GM19438 (cell line): ENCODE measurements at regions not wholly inside any gene's neighbourhood (a gene's known extent, or its start where the extent isn't known, plus 50 kb on each side); places are given as distances from the start of the nearest gene placed in this dataset.

ENCODE experiments used
- ATAC-seq: cut with Tn5 transposase; IDR thresholded peaks from one replicate; pipeline ENCODE4 v1.9.1; 2021; ENCODE audit warnings: low read depth; ENCODE audit not compliant: unreplicated experiment

DNA sequence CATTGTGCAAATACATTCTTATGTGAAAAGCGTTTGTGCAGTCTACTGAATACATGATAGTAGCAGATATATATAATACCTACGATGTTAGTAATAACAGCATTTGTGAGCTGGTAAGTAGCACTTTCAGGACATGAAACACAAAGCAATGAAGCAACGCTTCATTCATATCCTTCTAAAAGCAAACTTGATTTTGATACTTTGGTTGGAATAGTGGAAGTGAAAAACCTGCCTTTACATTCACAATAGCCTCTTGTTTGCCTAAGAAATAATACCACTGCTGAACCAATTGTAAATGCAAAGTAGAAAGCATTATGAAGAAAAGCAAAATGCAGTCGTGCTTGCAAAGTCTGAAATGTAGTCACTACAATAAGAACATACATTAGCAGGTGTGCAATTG, 926.3 kb downstream of the FSTL5 start:
- no peak for ATAC-seq

DNA sequence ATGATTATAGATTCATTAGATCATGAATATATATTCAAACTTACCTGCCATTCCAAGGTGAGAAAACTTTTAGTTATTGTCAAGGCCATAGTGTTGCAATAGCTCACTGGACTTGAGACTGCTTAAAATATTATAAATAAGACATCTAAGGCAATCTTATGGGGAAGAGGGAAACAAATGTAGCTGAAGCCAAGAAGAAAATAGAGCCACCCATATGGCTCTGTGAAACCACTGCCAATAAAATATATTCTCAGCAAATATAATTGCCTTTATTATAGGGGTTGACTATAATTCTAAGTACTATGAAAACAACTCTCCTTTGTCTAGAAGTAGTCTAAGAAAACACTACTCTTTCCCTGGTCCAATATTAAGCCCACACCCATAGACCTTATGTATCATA, 938.5 kb downstream of the FSTL5 start:
- ATAC-seq = no peak

DNA sequence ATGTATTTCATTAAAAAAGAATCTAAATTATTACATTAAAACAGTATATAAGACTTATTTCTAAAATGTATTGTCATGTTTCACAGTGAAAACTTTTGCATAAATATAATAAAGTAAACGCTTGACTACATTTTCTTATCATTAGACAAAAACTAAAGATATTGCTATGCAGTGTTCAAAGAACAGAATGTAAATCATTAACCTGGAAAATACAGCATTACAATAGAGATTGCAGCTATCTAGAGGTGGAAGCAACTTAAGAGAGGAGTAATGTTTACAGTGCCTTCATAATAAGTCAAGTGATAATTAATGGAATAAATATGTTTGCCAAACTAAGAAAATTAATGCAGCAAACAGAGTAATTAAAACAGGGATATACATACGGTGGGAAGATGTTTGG, 940.9 kb downstream of the FSTL5 start:
- ATAC-seq = no peak

DNA sequence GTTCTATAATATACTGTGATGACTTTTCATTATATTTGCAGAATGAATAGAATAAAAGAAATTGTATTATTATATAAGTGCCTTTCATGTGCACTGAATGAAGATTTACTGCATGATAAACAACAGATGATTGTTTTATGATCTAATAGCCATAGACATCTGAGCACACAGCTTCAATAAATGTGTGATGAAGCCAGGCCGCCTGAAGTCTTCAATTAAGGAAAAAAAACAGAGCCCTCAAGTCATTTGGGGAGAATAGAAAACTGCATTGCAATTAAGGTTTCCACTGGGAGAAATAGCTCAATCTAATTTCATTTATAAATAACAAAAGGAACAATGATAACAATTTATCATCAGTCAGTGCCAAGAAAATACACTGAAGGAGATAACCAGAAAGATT, 955.2 kb downstream of the FSTL5 start:
- no peak for ATAC-seq

DNA sequence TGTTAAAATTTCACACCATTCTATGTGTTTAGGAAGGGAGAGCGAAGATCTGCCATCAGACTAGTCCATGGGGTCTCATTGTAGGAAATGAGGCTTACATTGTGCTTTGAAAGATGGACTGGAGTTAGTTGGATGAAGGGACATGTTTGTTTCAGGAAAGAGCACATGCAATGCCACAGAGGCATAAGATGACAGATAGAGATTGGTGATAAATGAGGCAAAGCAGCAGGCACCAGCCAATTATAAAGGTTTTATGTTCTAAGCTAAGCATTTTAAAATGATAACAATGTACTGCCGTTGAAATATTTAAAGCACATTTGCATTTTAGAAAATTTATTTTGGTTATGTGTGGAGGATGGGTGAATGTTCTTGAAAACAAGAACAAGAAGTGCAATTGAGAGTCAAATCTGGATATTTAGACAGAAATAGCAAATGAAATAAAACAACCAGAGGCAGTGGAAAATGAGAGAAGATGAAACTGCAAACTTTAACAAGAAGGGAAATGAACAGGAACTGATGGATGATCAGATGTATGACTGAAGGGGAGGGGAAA, 957.2 kb downstream of the FSTL5 start:
- no peak for ATAC-seq

DNA sequence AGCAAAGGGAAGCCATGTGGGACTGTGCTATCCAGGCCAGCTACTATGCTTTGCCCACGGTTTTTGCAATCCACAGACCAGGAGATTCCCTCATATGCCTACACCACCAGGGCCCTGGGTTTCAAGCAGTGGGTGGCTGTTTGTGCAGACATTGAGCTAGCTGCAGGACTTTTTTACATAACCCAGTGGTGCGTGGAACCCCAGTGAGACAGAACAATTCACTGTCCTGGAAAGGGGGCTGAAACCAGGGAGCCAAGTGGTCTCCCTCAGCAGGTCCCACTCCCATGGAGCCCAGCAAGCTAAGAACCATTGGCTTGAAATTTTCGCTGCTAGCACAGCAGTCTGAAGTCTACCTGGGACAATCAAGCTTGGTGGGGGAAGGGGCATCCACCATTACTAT, 959.9 kb downstream of the FSTL5 start:
- ATAC-seq = no peak

DNA sequence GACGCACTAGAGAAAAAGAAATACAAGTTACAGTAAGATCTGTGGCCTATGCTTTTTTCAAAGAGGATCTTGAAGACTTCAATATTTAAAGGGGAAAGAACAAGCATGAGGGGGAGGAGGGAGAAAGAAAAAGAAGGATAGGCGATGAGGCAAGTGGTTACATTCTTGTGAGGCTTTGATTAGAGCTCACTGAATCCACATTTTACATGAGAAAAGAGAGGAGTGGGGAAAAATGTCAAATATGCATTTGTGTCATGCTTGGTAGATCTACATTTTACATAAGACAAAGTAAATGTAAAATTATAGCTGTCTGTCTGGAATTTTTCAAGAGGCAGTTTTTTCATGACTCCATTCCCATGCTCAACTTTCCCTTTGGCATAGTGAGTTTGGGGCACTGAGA, 965.9 kb downstream of the FSTL5 start:
- no peak for ATAC-seq

DNA sequence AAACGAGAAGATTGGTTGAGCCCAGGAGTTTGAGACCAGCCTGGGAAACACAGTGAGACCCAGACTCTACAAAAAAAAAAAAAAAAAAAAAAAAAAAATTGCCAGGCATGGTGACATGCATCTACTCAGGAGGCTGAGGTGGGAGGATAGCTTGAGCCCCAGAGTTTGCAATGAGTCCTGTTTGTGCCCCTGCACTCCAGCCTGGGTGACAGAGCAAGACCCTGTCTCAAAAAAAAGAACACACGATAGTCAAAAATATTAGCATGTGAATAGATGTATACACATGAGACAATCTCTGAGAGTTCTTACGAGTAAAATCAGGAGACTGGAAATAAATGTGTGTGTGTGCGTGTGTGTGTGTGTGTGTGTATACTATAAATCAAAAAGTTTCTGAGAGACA, 966.3 kb downstream of the FSTL5 start:
- ATAC-seq = no peak

DNA sequence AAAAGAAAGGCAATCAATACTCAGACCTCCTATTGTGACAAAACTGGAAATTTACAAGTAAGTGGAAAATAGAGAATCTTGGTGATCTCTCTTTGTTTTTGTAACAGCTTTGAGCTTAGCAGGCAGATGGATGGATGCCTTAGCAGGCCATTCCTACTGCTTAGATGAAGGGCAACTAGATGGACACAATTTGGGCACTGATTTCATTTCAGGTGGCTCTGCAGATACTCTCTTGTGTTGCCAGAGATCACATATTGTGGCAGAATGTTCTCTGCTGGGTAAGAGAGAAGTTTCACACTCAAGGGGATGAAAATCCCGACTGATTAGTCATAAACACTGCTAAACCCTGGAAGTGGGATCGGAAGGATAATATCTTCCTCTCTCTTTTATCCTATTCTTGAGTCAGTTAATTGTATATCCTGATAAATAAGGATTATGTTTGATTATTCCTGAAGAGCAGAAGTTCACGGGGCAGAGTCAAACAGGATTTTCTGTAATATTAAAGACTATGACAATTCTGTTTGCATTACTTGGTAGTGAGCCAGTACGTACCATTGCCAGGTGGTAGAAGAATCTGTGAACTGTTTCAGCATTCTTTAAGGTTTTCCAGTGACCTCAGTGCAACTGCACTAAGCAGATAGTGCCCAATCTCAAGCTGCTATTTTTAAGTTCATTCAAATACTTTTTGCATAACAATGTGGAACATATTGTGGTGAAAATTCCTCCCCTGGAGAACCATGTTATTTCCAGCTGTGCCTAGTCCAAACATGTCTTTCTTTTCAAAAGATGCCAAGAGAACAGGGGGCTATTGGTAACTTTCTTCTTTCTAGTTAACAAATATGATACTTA, 974.3 kb downstream of the FSTL5 start:
- no peak for ATAC-seq

DNA sequence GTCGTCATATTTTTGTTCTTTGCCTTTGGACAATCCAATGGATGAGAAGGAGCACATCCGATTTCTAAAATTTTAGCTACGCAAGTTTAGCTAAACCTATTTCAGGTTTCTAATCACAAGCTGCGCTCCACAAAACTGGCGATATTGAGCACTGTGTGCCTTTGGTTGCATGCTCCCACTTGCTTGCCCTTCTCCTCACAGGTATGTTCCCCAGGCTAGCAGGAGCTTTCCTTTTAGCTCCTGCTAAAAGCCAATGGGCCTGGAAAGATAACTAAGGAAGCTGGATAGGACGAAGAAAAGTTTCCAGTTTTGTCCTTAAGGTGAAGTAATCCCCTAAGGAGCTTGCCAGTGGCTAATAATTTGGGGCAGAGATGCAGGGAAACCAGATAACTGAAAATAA, 975.2 kb downstream of the FSTL5 start:
- ATAC-seq = no peak

DNA sequence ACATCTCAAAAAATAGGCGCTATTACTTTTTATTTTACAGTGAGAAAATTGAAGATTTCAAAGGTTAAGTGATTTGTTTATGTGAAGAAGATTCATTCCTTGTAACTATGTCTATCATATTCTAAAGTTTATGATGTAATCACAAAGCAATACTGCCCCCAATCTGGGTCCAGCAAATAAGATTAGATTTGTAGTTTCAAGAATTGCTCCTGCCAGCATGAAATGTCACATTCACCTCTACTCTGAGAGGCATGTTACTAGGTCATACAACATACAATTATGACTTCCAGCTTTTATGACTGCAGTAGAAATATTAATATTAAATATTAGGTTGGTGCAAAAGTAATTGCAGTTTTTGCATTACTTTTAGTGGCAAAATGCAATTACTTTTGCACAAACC, 976.2 kb downstream of the FSTL5 start:
- ATAC-seq = no peak

DNA sequence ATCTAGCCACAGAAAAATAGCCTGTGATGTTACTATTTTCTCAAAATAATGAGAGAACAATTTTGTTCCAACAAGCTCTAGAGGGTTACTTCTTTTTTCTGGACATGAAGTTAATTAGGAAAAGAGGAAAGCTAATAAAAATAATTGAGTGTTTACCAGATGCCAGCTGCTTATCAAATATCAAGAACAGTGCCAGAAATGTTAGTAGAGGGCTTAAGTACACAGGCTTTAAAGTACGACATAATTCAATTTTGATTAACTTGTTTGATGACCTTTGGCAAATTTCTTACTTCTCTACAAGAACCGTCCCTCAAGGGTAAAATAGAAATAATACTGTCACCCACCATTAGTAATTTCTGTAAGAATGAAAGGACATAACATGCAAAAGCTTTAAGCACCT, 977.0 kb downstream of the FSTL5 start:
- ATAC-seq = no peak

DNA sequence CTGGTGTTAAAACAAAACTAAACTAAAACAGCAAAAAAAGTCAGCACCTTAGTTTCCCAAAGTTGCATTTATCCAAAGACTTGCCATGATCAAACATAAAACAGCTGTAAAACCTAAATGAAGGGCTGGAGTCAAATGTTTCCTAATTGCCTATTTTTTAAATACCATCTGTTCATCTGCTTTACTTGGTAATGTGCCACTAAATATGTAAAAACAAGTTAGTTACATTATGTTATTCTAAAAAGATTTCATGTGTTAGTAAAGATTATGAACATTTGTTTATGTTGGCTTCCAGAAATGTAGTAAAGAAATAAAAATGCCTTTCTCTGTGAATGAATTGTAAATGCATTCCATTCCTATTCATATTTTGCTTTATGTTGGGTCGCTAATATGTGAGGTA, 977.8 kb downstream of the FSTL5 start:
- ATAC-seq = no peak

DNA sequence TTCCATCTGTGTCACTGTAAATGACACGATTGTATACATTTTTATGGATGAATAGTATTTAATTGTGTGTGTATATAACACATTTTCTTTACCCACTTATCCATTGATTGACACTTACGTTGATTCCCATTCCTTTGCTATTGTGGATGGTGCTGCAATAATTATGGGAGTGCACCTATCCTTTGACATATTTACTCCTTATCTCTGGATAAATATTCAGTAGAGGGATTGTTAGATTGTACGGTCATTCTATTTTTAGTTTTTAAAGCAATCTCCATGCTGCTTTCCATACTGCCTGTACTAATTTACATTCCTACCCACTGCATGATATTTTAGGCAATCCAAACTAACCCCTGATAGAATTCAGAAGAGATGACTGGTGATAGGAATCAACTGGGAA, 980.1 kb downstream of the FSTL5 start:
- no peak for ATAC-seq

DNA sequence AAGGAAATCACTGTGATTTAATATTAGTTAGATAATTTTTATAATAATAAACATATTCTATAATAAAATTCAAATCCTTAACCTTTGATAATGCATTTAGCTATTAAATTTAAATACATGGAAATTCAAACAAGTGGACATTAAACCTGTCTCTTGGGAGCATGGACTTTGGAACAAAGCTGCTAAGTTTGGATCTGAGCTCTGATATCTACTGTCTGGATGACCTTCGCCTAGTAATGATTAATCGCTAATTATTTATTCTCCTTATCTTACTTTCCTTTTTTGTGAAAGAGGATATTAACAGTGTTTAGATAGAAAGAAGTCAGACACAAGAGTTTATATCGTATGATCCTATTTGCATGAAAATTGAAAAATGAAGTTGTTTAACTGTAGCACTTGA, 980.9 kb downstream of the FSTL5 start:
- no peak for ATAC-seq

DNA sequence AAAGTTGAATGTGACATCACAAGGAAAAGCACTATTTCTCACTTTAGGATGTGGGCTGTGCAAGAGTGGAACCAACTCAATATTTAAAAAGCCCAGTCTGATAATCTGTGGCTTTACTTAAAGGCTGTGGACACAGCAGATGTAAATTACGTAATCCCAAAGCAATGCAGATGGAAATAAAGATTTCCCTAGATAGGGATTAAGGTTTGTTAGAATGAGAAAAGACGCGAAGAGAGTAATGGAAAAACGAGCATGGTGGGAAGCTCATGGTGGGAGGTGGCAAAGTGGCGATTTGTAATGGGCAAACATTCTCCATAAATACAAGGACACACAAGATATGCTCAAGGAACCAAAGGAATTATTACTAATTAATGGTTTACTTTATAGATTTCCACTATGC, 985.5 kb downstream of the FSTL5 start:
- ATAC-seq = no peak

DNA sequence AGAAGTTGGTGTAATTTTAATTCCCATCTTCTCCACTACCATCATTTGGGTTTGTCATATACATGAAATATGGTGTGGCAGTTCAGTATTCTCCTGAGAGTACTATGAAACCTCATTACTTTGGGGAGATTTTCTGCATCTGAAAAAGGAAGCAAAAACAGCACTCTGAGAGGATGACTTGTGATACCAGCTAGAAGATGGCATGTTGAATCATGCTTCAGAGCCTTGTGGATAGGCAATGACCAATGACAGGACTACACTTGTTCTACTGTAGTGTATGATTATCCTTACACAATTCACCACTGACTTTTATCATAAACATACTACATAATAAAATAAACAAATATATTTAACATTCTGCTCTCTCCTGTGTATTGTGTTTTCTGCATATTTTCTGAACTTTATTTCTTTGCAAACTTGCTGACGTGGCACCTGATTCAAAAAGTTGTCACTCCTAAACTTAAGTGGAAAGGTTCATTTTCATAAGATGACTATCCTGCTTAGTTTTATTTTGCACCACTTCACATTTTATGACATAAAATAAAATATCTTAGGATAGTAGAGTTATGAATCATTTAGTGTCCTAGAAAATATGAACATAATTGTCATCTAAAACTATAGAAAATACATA, 991.3 kb downstream of the FSTL5 start:
- no peak for ATAC-seq

DNA sequence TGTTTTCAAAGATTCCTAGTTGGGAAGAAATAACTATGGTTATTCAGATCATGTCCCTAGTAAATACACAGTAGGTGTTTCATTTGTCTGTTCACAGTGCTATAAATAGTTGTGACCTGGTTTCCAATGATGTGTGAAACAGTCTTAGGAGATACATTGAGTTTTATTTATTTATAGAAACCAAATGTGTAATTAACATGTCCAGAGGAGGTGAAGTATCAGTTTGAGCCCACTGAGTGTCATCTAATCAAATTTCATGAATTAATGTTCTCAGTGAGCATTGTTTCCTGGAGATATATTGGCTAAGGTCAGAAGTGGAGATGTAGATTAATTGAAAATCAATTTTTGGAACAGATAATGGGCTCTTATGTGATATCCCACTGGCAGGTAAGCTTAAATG, 996.3 kb downstream of the FSTL5 start:
- ATAC-seq = no peak

DNA sequence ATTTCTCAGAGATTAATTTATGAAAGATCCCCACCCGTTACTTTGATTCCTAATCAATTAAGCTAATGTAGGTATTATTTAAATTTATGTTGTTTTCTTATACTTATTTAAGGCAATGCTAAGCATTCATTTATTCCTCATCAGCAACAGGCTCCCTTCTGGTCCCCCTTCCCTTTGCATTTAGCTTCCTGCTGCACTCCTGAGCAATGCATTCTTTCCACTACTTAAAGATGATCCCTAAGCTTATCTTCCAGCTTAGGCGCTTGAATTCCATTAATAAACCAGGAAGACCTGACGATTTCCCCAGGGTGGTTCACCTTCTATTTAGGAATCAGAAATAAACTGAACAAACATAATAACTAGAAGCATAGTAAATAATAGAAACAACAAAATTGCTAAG, 1003.1 kb downstream of the FSTL5 start:
- no peak for ATAC-seq

DNA sequence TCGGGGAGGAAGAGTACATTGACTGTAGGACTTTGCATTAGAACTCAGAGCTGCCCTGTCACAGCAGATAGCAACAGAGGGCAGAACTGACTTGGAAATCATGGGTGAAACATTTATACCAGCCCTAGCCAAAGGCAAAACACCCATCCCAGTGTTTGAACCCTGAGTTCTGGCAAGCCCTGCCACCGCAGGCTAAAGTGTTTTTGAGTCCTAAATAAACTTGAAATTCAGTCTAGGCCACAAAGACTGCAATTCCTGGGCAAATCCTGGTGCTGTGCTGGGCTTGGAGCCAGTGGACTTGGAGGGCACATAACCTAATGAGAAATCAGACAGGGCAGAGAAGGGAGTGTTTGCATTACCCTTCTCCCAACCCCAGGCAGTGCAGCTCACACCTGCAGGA, 1015.7 kb downstream of the FSTL5 start:
- ATAC-seq = no peak

DNA sequence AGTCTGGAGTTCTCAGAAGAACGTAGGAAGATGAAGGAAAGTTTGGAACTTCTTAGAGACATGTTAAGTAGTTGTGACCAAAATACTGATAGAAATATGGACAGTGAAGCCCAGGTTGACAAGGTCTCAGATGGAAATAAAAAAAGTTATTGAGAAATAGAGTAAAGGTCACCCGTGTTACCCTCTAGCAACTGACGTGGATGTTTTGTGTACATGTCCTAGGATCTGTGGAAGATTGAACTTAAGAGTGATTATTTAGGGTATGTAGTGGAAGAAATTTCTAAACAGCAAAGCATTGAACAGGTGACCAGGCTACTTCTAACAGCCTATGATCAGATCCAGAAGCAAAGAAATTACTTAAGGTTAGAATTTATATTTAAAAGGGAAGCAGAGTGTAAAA, 1020.4 kb downstream of the FSTL5 start:
- no peak for ATAC-seq

DNA sequence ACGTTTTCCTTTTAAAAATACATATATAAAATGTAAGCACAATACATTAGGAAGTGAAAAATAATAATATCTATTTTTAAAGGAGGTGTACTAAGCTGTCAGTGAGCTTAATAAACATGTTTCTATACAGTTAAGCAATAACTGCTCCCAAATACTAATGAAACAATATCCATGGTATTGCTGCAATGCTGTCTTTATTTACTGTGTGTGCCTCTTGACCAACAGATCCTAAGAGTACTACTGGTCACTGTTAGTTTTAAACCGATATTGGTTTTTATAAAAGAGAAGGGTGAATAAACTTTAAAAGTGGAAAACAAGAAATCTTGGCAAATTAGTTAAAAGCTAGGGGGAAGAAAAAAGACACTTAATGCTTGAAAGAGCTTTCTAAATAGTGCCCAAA, 1029.0 kb downstream of the FSTL5 start:
- ATAC-seq = no peak
